OCI-LY3 (cell line): ENCODE measurements at regions not wholly inside any gene's neighbourhood (a gene's known extent, or its start where the extent isn't known, plus 50 kb on each side); places are given as distances from the start of the nearest gene placed in this dataset.

Experiments
- CTCF ChIP-seq: fragments of 200-600, 300-600 bp; sonication (generic); IDR thresholded peaks from 2 replicates; pipeline ENCODE4 v1.5.1; 2014; ENCODE audit warnings: antibody characterized with exemption, low read length, low read depth
- EZH2phosphoT487 ChIP-seq: fragments of 200-600 bp; shearing (Covaris generic); IDR thresholded peaks from 2 replicates; pipeline ENCODE4 v1.6.1; 2018; ENCODE audit warnings: antibody characterized with exemption, mixed run types, low read depth

GRCh38 chr13:22877421-22877820, 303.4 kb upstream of the SGCG start:
- TF ChIP-seq EZH2phosphoT487 = no peak
- TF ChIP-seq CTCF = no peak
